ENCODE measurements at regions not wholly inside any gene's neighbourhood (a gene's known extent, or its start where the extent isn't known, plus 50 kb on each side); places are given as distances from the start of the nearest gene placed in this dataset.

DNA sequence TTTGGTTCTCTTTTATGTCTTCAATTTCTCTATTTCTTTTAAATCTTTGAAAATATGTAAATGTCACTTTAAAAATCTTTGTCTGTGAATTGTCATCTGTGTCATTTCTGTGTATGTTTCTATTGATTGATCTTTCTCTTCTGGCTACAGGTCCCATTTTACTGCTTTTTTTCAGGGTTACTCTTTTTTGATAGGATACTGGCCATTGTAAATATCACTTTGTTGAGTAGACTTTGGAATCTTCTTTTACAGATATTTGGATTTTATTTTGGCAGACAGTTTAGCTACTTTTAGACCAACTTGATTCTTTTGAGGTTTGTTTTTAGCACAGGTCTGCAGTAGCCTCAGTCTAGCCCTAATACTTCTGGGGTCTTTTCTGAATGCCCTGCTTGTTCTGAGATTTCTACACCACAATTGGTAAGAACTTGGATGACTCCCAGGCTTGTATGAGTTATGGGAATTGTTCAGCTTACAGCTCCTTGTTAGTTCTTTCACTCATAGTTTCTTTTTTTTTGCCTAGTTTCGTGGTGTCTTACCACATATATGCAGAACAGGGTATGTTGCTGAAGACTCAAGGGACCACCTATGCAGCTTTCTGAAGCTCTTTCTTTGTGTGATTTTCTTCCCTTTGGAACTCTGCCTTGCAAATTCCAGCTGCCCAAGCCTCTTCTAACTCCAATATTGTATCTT lies 122.2 kb downstream of the QPCT start:
- Histone ChIP-seq H3K4me2 (no peak overlapping the region), H4K20me1 (no peaks in the 10 kb centered on the region), H3K36me3 (no peaks in the 10 kb centered on the region), H3K9me3 (replicated peaks in 1 of 11) (no peaks in the 10 kb centered on the region), H3K9ac (no peak overlapping the region), H3K27ac (no peak overlapping the region), H3K4me3 (no peak overlapping the region), H3K27me3 (no peaks in the 10 kb centered on the region), H3K4me1 (no peaks in the 10 kb centered on the region)
- TF ChIP-seq Cebpa-rat (IDR thresholded peaks at IDR 0.05), result no peak

DNA sequence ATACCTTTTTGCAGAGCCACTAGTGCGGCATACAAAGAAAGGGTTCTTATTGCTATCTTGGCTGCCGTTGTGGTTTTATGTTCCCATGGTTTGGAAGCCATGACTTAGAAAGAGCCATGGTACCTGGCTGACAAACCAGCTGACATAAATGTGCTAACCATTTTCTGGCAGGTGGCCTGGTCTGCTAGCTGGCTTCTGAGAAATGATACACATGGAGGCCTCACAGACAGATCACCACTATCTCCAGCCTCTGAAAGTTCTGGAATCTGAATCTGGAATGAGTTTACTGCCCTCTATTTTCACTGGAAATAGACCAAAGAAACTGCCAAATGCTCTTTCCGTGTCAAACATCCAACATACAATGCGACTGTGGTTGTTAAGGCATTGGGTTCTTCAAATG lies 123.7 kb downstream of the QPCT start:
- no peaks in the 10 kb centered on the region for H4K20me1 ChIP-seq
- no peaks in the 10 kb centered on the region for H3K27me3 ChIP-seq
- no peaks in the 10 kb centered on the region for H3K9me3 ChIP-seq (replicated peaks in 1 of 11)
- no peak overlapping the region for H3K4me2 ChIP-seq
- no peaks in the 10 kb centered on the region for H3K36me3 ChIP-seq
- H3K4me3 ChIP-seq, result no peak overlapping the region
- H3K4me1 ChIP-seq, result no peaks in the 10 kb centered on the region
- no peak overlapping the region for H3K27ac ChIP-seq
- H3K9ac ChIP-seq, result no peak overlapping the region
- TF ChIP-seq Cebpa-rat (IDR thresholded peaks at IDR 0.05), result no peak

DNA sequence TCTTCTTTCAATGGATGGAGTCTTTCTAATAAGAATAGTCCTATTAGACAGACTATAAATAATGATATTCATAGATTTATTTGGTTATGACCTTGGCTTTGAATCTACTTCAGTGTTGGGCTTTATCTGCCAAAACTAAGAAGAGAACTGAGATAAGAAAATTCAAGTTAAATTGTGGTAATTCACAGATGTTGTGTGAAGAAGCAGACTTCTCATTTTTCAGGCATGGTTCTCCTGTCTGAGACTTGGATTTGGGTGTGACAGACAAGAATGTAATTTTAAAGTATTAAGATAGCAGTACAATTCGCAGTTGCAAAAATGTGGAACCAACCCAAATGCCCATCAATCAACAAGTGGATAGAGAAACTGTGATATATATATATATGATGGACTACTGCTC lies 124.7 kb downstream of the QPCT start:
- Histone ChIP-seq H3K27me3 (no peaks in the 10 kb centered on the region), H3K4me2 (no peak overlapping the region), H3K9me3 (replicated peaks in 1 of 11) (no peaks in the 10 kb centered on the region), H3K4me1 (no peaks in the 10 kb centered on the region), H4K20me1 (no peaks in the 10 kb centered on the region), H3K36me3 (no peaks in the 10 kb centered on the region), H3K27ac (no peak overlapping the region), H3K9ac (no peak overlapping the region), H3K4me3 (no peak overlapping the region)
- TF ChIP-seq Cebpa-rat (IDR thresholded peaks at IDR 0.05), result no peak

DNA sequence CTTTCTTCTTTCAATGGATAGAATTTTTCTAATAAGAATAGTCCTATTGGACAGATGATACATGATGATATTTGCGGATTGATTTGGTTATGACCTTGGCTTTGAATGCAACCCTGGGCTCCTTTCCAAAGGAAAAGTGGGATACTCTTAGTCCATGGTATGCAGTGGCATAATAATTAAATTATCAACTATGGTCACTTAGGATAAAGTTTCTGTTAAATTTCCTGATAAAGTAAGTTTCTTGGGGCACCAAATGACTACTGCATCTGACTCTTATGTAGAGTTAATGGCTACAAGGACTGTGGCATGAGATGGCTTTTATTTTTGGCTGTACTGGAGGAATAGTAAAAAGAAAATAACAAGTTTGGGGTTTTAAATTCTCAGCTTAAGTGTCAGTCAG lies 126.7 kb downstream of the QPCT start:
- no peaks in the 10 kb centered on the region for H3K4me1 ChIP-seq
- no peak overlapping the region for H3K27ac ChIP-seq
- no peaks in the 10 kb centered on the region for H3K27me3 ChIP-seq
- no peaks in the 10 kb centered on the region for H4K20me1 ChIP-seq
- no peaks in the 10 kb centered on the region for H3K36me3 ChIP-seq
- H3K9ac ChIP-seq, result no peak overlapping the region
- H3K9me3 ChIP-seq (replicated peaks in 1 of 11), result no peaks in the 10 kb centered on the region
- no peak overlapping the region for H3K4me2 ChIP-seq
- TF ChIP-seq Cebpa-rat (IDR thresholded peaks at IDR 0.05), result no peak
- no peak overlapping the region for H3K4me3 ChIP-seq

- no peak for TF ChIP-seq Cebpa-rat (IDR thresholded peaks at IDR 0.05)
- no peaks in the 10 kb centered on the region for H3K4me1 ChIP-seq
- H3K4me3 ChIP-seq, result no peak overlapping the region
- H3K36me3 ChIP-seq, result no peaks in the 10 kb centered on the region
- no peaks in the 10 kb centered on the region for H3K27me3 ChIP-seq
- no peak overlapping the region for H3K9ac ChIP-seq
- H4K20me1 ChIP-seq, result no peaks in the 10 kb centered on the region
- no peaks in the 10 kb centered on the region for H3K9me3 ChIP-seq (replicated peaks in 1 of 11)
- no peak overlapping the region for H3K27ac ChIP-seq
- no peak overlapping the region for H3K4me2 ChIP-seq
These were observed 127.6 kb downstream of the QPCT start for GRCh38 chr2:37471994-37472393.

GRCh38 chr2:37472959-37473358 lies 128.5 kb downstream of the QPCT start:
- Histone ChIP-seq H4K20me1 (no peaks in the 10 kb centered on the region), H3K9ac (no peak overlapping the region), H3K27ac (no peak overlapping the region), H3K9me3 (replicated peaks in 1 of 11) (no peaks in the 10 kb centered on the region), H3K4me1 (no peaks in the 10 kb centered on the region), H3K27me3 (no peaks in the 10 kb centered on the region), H3K36me3 (no peaks in the 10 kb centered on the region), H3K4me3 (no peak overlapping the region), H3K4me2 (no peak overlapping the region)
- no peak for TF ChIP-seq Cebpa-rat (IDR thresholded peaks at IDR 0.05)

GRCh38 chr2:37476411-37476810 lies 132.0 kb downstream of the QPCT start:
- Histone ChIP-seq H3K36me3 (peaks cover 0 to 6% (median 0%) of the 10 kb centered on the region in 11 experiments; a peak in 2 of 22 replicates), H3K27me3 (no peaks in the 10 kb centered on the region), H3K4me3 (no peak overlapping the region), H3K4me1 (no peaks in the 10 kb centered on the region), H3K9me3 (replicated peaks in 1 of 11) (peaks cover 6 to 10% (median 7%) of the 10 kb centered on the region in 11 experiments), H4K20me1 (no peaks in the 10 kb centered on the region), H3K27ac (no peak overlapping the region), H3K9ac (no peak overlapping the region), H3K4me2 (no peak overlapping the region)
- no peak for TF ChIP-seq Cebpa-rat (IDR thresholded peaks at IDR 0.05)

DNA sequence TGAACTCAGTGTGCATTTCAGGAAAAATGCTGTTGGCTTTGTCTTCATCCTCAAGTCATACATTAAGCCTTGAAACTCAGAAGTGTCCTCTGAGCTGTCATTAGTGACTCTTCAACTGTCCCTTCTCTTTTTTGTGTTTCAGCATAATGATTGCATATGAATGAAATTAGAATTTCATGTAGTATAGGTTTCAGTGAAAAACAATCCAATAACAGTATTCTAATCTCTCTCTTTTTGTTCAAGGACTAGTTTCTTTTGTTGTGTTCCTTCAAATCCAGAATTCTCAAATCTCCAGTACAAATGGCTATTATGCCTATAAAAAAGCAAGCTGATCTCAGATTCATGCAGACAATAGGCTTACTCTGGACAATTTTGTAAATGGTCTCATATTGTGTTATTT lies 133.5 kb downstream of the QPCT start:
- Histone ChIP-seq H3K4me3 (no peak overlapping the region), H3K27me3 (no peaks in the 10 kb centered on the region), H3K36me3 (peaks cover 0 to 10% (median 0%) of the 10 kb centered on the region in 11 experiments; a peak in 5 of 22 replicates), H3K27ac (no peak overlapping the region), H3K4me2 (no peak overlapping the region), H4K20me1 (no peaks in the 10 kb centered on the region), H3K4me1 (no peaks in the 10 kb centered on the region), H3K9ac (no peak overlapping the region), H3K9me3 (replicated peaks in 1 of 11) (peaks cover 17 to 24% (median 20%) of the 10 kb centered on the region in 11 experiments)
- TF ChIP-seq Cebpa-rat (IDR thresholded peaks at IDR 0.05), result no peak

DNA sequence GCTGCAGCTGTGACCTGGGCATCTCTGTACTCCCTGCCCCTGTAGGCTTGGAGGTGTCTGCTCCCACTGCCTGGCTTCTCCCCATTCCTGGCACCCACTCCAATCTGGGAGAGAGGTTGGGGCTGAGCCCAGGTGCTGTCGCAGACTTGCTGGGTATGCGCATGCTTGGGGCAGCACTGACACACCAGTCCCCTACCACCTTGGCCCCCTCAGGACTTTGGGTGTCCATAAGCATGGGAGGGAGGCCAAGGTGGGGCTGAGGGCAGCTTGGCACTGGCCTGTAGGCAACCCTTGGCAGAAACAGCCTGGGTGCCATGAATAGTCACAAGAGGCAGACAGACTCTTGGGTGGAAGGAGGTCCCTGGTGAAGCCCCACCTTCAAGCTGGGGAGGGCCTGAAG lies 136.8 kb downstream of the QPCT start:
- Histone ChIP-seq H3K4me3 (peak overlapping the region in 2 of 10 experiments; percentile 15 to 27; a peak in 1 of 20 replicates), H3K27ac (no peak overlapping the region), H3K4me2 (no peak overlapping the region), H3K9ac (no peak overlapping the region), H4K20me1 (no peaks in the 10 kb centered on the region), H3K9me3 (replicated peaks in 1 of 11) (peaks cover 17 to 33% (median 24%) of the 10 kb centered on the region in 11 experiments), H3K36me3 (peaks cover 0 to 10% (median 0%) of the 10 kb centered on the region in 11 experiments; a peak in 5 of 22 replicates), H3K4me1 (peaks cover 0 to 7% (median 0%) of the 10 kb centered on the region in 10 experiments; a peak in 3 of 20 replicates), H3K27me3 (no peaks in the 10 kb centered on the region)
- TF ChIP-seq Cebpa-rat (IDR thresholded peaks at IDR 0.05), result no peak

GRCh38 chr2:37489041-37489456 lies 144.6 kb downstream of the QPCT start:
- TF ChIP-seq Cebpa-rat (IDR thresholded peaks at IDR 0.05), result no peak
- H4K20me1 ChIP-seq, result no peaks in the 10 kb centered on the region
- H3K27me3 ChIP-seq, result no peaks in the 10 kb centered on the region
- H3K4me1 ChIP-seq, result peaks cover 0 to 7% (median 0%) of the 10 kb centered on the region in 10 experiments; a peak in 3 of 20 replicates
- no peaks in the 10 kb centered on the region for H3K36me3 ChIP-seq
- no peak overlapping the region for H3K27ac ChIP-seq
- H3K9ac ChIP-seq, result no peak overlapping the region
- H3K9me3 ChIP-seq (replicated peaks in 1 of 11), result peaks cover 0 to 10% (median 4%) of the 10 kb centered on the region in 11 experiments; a peak in 8 of 22 replicates
- H3K4me3 ChIP-seq, result no peak overlapping the region
- no peak overlapping the region for H3K4me2 ChIP-seq
